A673 (cell line): ENCODE measurements at regions not wholly inside any gene's neighbourhood (a gene's known extent, or its start where the extent isn't known, plus 50 kb on each side); places are given as distances from the start of the nearest gene placed in this dataset.

ENCODE experiments used
- BruUV-seq: library from RNA; stranded (reverse); fragments of 400-500 nt; replicated peaks from 2 replicates; lab custom pipeline; 2021; lab: Mats Ljungman, UMichigan
- CTCF ChIA-PET: fragments of 300-600 bp; sonication (Branson Sonifier 250); formaldehyde crosslinking; loops from one replicate; lab custom pipeline; 2022; ENCODE audit warnings: antibody characterized with exemption; lab: Charles Lee
- POLR2A ChIA-PET: fragments of 300-600 bp; sonication (Branson Sonifier 250); formaldehyde crosslinking; loops from one replicate; lab custom pipeline; 2022; ENCODE audit warnings: antibody characterized with exemption; ENCODE audit not compliant: low non-redundant PET; lab: Charles Lee
- DNase-seq: peaks from one replicate; pipeline ENCODE4 v3.0.0-alpha.2; 2015; ENCODE audit warnings: low spot score
- H3K27ac ChIP-seq: fragments of 200-600 bp; sonication (generic); 2 replicates; pipeline ENCODE4 v1.5.1; 2016; ENCODE audit warnings: mixed run types, low read depth, mild to moderate bottlenecking, mixed read lengths, antibody characterized with exemption, low read length; ENCODE audit not compliant: poor library complexity, severe bottlenecking
- H3K27me3 ChIP-seq: fragments of 200-600 bp; sonication (generic); replicated peaks from 2 replicates; pipeline ENCODE4 v1.6.1; 2017; ENCODE audit warnings: mixed run types, low read depth, mild to moderate bottlenecking, mixed read lengths, antibody characterized with exemption, low read length; ENCODE audit not compliant: insufficient read depth, poor library complexity
- H3K36me3 ChIP-seq: fragments of 200-600 bp; sonication (generic); 2 replicates; pipeline ENCODE4 v1.6.1; 2016; ENCODE audit warnings: mixed run types, mild to moderate bottlenecking, mixed read lengths, antibody characterized with exemption, low read length; ENCODE audit not compliant: insufficient read depth, poor library complexity, severe bottlenecking
- H3K4me1 ChIP-seq: fragments of 200-600 bp; sonication (generic); 2 replicates; pipeline ENCODE4 v1.6.1; 2017; ENCODE audit warnings: mixed run types, mild to moderate bottlenecking, mixed read lengths, antibody characterized with exemption, low read length; ENCODE audit not compliant: insufficient read depth, poor library complexity, severe bottlenecking
- H3K4me3 ChIP-seq: fragments of 200-600 bp; sonication (generic); 2 replicates; pipeline ENCODE4 v1.5.1; 2016; ENCODE audit warnings: low read depth, mixed run types, mild to moderate bottlenecking, mixed read lengths, low read length; ENCODE audit not compliant: poor library complexity, severe bottlenecking
- H3K9me3 ChIP-seq: fragments of 200-600 bp; sonication (generic); 2 replicates; pipeline ENCODE4 v1.6.1; 2016; ENCODE audit warnings: mixed run types, low read depth, mild to moderate bottlenecking, mixed read lengths, antibody characterized with exemption, low read length; ENCODE audit not compliant: poor library complexity, severe bottlenecking
- EZH2 ChIP-seq: fragments of 200-600 bp; sonication (generic); IDR thresholded peaks from 2 replicates; pipeline ENCODE4 v1.6.1; 2017; ENCODE audit warnings: borderline replicate concordance, low read depth, mild to moderate bottlenecking, mixed read lengths, antibody characterized with exemption, low read length; ENCODE audit not compliant: poor library complexity, severe bottlenecking
- intact Hi-C: fragments of 100-400 bp; cut with micrococcal nuclease; formaldehyde crosslinking; loops from one replicate; pipeline ENCODE4 v1.10.0; 2022; ENCODE audit not compliant: unreplicated experiment
- TF ChIP-seq, protein P1 (sequence below): fragments of 300-800, 200-600 bp; sonication (generic); conservative IDR thresholded peaks from 2 replicates; pipeline ENCODE4 v1.5.1; 2017; ENCODE audit warnings: low read depth, mild to moderate bottlenecking, antibody characterized with exemption, low read length, moderate library complexity, mixed read lengths

DNA sequence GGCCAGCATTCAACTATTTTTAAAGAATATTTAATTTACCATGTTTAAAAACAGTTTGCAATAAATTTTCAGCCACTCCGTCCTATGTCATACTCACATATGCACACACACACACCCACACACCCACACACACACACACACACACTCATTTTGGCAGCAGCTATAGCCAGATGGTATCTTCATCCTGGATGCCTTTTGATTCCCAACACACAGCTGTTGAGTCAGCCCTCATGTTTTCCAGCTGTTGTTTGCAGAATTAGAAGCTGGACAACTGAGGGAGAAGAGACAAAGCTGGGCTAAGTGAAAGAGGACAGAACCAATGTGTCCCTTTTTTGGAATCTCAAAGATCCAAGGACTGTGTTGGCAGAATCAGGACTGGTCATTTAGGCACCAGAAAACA, 80.0 kb upstream of the EGLN3 start:
- Histone ChIP-seq H3K9me3 (no peaks in the 10 kb centered on the region), H3K27me3 (no peaks in the 10 kb centered on the region), H3K36me3 (no peaks in the 10 kb centered on the region), H3K4me1 (no peaks in the 10 kb centered on the region), H3K27ac (no peak overlapping the region), H3K4me3 (no peak overlapping the region)
- BruUV-seq: no TSS peak
- ChIA-PET CTCF (interaction anchor here (0.5 kb wide), 1 partner anchor 1477 kb away, joined by 6 read pairs; no protein-coding TSS in a partner anchor), POLR2A (no interaction called here)
- TF ChIP-seq, protein P1, sequence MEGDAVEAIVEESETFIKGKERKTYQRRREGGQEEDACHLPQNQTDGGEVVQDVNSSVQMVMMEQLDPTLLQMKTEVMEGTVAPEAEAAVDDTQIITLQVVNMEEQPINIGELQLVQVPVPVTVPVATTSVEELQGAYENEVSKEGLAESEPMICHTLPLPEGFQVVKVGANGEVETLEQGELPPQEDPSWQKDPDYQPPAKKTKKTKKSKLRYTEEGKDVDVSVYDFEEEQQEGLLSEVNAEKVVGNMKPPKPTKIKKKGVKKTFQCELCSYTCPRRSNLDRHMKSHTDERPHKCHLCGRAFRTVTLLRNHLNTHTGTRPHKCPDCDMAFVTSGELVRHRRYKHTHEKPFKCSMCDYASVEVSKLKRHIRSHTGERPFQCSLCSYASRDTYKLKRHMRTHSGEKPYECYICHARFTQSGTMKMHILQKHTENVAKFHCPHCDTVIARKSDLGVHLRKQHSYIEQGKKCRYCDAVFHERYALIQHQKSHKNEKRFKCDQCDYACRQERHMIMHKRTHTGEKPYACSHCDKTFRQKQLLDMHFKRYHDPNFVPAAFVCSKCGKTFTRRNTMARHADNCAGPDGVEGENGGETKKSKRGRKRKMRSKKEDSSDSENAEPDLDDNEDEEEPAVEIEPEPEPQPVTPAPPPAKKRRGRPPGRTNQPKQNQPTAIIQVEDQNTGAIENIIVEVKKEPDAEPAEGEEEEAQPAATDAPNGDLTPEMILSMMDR: no peak
- TF ChIP-seq EZH2: no peak
- intact Hi-C loops: no loop called here
- DNase-seq: no peak

DNA sequence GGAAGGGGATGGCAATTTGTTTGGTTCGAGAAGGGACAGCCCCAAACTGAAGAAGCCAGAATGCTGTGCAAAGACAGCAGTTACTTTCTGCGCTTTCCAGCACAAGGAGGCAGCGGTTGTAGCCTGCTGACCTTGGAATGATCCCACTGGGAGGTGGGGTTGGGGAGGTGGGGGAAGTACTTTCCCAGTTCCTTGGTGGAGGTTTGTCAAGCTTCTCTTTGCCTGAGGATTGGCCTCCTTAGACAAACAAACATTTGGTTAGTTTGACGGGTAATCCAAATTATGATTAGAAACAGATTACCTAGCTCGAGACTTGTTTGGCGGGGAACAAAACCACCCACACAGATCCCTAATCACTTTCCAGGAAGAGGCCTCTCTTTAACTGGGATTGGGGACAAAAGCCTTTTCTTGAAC, 79.1 kb upstream of the EGLN3 start:
- intact Hi-C loops: no loop called here
- TF ChIP-seq, protein P1: no peak
- no peak for TF ChIP-seq EZH2
- H3K4me1 ChIP-seq: no peaks in the 10 kb centered on the region
- no peaks in the 10 kb centered on the region for H3K36me3 ChIP-seq
- no peaks in the 10 kb centered on the region for H3K9me3 ChIP-seq
- no peaks in the 10 kb centered on the region for H3K27me3 ChIP-seq
- no peak for DNase-seq
- H3K4me3 ChIP-seq: no peak overlapping the region
- ChIA-PET POLR2A (no interaction called here), CTCF (no interaction called here)
- no peak overlapping the region for H3K27ac ChIP-seq
- no TSS peak for BruUV-seq

DNA sequence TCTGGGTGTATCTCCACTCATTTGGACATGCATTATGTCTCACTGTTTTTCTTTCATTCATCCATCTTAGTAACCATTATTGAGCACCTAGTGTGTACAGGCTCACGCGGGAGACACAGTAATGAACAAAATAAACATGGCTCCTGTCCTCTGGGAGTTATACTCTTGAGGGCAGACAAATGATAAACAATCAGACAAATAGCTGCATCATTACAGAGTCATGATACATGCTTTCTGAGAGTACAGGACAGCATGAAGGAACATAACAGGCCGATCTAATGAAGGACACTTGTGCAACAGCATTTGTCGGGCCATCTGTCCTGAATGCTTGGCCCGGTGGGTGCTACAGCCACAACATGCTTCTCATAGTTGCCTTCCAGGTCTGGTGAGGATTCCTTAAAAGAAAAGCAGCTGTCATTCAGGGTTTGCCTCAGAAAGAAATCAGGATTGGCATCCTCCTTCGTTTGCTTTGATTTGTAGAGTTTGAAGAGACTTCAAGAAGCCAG, 77.2 kb upstream of the EGLN3 start:
- intact Hi-C loops: no loop called here
- ChIA-PET POLR2A (no interaction called here), CTCF (no interaction called here)
- TF ChIP-seq, protein P1: no peak
- no peak for TF ChIP-seq EZH2
- Histone ChIP-seq H3K9me3 (no peaks in the 10 kb centered on the region), H3K4me1 (no peaks in the 10 kb centered on the region), H3K27ac (no peak overlapping the region), H3K4me3 (no peak overlapping the region), H3K27me3 (no peaks in the 10 kb centered on the region), H3K36me3 (no peaks in the 10 kb centered on the region)
- no TSS peak for BruUV-seq
- no peak for DNase-seq
